SK-MEL-5 (cell line): ENCODE measurements at regions not wholly inside any gene's neighbourhood (a gene's known extent, or its start where the extent isn't known, plus 50 kb on each side); places are given as distances from the start of the nearest gene placed in this dataset.
"Not testable (repeated sequence)": the region's sequence is repeated elsewhere in the genome, so short reads cannot be mapped to it uniquely, and the experiment has no call there.

Experiments used
- DNase-seq: peaks from one replicate; pipeline ENCODE4 v3.0.0-alpha.2; 2016; ENCODE audit warnings: low read depth, low spot score
- in situ Hi-C: cut with HindIII; loops from 2 replicates; pipeline ENCODE4 v1.10.0; 2016; ENCODE audit warnings: low sequenced_read_pairs, high pct_unique_total_duplicates, low pct_unique_long_range_greater_than_20kb

- in situ Hi-C loops, result no loop called here
- DNase-seq, result no peak
Observed at GRCh38 chr6:168255283-168255881, 64.2 kb downstream of the DACT2 start.

DNA sequence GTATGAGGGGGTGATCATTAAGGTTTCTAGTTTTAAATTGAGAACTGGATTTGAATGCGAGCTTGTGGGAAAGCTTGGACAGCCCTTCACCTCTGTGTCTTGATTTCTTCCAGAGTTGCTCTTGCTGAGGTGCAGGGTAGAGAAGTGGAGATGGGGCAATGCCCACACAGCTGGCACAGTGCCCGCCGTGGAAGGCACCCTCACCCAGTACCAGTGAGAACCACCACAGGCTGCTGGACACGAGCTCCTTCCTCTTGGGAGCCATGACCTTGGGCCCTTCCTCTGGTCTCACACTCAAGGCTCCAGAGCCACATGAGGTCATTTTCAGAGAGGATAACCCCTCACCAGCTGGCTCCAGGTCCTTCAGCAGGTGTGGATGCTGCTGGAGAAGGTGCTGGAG, 67.3 kb downstream of the DACT2 start:
- in situ Hi-C loops, result no loop called here
- no peak for DNase-seq

GRCh38 chr6:168250250-168250649, 69.3 kb downstream of the DACT2 start:
- DNase-seq, result no peak
- in situ Hi-C loops, result no loop called here

- DNase-seq, result no peak
- in situ Hi-C loops, result no loop called here
Observed at GRCh38 chr6:168249746-168250145, 69.8 kb downstream of the DACT2 start.

DNA sequence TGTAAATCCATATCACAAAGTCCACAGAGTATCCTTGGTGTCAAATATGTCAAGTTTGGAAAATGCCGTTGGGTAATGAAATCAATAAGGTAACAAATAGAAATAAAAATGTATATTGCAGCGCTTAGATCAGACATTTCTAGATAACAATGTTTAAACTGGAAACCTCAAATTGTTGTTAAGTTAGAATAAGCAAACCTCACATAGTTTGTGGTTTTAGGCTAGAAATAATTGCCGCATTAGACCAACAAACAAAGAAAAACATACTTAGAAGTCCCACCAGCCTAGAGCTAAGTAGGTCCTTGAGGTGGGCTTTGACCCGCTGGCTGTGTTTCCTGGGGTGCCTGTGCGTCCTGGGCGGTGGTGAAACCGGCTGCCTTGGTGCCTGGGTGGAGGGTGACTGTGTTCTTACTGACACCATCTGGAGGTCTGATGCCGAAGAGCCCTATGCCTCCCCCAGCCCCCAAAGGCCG, 71.4 kb downstream of the DACT2 start:
- in situ Hi-C loops, result no loop called here
- DNase-seq, result no peak

DNA sequence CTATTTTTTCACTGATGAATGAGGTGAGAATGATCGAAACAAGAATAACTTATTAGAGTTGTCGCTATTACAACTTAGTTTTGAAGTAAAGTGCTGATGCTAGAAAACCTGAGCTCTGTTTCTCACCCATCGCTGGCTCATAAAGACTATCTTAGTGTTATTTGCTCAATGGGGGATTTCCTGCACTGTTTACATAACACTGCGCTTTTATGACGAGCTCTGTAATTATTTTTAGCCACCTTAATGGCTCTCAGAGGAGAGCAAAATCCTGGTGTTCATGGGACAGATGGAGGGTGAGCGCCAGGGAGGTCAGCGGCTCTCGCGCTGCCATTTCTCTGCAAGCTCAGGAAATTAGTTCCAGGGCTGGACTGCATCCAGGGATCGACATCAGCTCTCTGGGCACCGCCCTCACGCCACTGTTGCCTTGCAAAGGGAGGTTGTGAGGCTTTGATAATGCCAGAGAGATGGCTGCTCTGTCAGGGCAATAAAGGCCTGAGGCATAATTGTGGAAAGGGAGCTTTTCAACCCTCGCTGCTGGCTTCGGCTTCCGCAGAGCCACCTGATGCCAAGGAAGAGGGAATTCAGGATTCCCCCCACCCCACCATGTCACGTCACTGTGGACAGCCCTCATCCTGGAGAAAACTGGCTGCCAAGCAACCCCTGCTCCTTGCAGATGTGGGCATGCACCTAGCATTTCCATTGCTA, 72.0 kb downstream of the DACT2 start:
- DNase-seq, result no peak
- in situ Hi-C loops, result no loop called here

GRCh38 chr6:168244961-168245551, 74.5 kb downstream of the DACT2 start:
- in situ Hi-C loops, result no loop called here

DNA sequence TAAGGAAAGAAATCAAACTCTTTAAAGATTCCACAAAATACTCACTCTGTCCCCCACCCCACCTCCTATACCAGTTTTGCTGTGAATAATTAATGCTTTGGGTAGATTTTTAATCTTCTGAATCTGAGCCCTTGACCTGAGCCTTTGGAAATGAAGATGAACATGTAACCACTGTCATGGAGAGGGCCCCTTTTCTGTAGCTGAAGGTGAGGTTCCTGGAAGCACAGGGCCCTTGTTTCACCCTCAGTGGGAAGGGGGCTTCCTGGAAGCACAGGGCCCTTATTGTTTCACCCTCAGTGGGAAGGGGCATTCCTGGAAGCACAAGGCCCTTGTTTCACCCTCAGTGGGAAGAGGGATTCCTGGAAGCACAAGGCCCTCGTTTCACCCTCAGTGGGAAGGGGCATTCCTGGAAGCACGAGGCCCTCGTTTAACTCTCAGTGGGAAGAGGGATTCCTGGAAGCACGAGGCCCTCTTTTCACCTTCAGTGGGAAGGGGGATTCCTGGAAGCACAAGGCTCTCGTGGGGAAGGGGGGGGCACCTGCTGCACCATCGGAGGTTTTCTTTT, 75.7 kb downstream of the DACT2 start:
- no peak for DNase-seq
- in situ Hi-C loops, result no loop called here

More at GRCh38 chr6:168244961-168245551, 74.5 kb downstream of the DACT2 start:
- no peak for DNase-seq

GRCh38 chr6:168242940-168243225, 76.7 kb downstream of the DACT2 start:
- no peak for DNase-seq
- in situ Hi-C loops, result no loop called here

DNA sequence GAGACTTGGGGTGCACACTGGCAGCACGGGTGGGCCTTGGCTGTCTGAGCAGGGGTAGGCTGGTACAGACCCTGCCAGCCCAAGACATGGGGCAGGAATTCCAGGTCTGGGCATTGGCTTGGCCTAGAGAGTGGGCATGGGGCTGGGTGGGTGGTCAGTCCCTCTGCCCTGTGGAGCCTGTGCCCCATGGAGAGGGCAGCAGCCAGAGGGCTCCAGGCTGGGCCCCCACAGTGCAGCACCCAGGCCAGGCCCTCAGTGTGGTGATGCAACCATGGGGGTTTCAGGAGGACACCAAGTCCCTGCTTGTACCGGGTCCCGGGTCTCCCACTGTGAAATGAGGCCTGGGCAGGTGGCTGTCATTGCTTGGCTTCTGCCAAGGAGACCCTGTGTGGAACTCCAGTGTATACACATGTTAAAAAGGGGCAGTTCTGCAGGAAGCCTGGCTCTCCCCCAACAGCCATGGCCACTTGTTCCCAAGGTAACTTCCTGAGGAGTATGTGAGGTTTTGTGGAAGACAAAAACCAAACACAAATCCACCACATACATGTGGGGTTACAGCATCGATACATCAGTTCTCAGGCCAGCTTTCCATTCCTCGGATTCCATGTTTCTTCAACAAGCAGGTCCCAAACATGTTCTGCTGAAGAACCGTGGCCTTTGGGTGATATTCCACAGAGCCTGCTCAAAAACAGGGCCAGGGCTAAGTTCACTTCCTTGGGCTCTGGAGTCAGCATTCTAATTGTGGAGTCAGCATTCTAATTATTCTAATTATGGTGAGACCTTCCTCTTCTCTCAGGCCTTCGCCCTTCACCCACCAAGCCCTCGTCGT, 77.3 kb downstream of the DACT2 start:
- in situ Hi-C loops, result no loop called here
- DNase-seq, result no peak

GRCh38 chr6:168240160-168240559, 79.4 kb downstream of the DACT2 start:
- no peak for DNase-seq
- in situ Hi-C loops, result no loop called here

DNA sequence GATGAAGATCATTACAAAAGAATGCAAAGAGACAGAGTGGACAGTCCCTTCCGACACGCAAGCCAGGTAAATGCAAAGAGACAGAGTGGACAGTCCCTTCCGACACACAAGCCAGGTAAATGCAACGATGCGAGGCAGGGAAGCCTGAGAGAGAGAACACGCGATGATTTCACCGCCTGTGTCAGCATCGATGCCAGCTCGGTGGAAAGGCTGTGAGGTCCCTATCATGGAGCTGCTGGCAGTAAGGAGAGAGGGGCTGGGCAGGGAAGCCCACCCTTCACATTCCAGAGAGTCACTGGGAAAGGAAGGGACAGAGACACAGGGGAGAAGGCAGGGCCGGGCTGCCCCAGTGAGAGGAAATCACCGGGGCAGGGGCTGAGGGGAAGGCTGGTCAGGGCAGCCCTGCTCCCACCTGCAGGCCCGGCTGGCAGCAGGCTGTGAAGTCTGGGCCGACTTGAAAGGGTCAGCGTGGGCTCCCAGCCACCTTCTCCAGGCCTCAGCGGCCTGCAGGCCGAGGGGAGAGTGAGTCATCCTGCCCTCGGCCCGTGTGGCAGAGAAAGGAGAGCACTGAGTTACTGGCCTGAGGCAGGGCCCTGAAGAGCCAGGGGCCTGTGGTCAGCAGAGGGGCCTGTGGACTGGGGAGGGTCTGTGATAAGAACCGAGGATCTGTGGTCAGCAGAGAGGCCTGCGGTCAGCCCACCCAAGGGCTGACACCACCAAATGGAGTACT, 80.4 kb downstream of the DACT2 start:
- DNase-seq, result no peak
- in situ Hi-C loops, result no loop called here

DNA sequence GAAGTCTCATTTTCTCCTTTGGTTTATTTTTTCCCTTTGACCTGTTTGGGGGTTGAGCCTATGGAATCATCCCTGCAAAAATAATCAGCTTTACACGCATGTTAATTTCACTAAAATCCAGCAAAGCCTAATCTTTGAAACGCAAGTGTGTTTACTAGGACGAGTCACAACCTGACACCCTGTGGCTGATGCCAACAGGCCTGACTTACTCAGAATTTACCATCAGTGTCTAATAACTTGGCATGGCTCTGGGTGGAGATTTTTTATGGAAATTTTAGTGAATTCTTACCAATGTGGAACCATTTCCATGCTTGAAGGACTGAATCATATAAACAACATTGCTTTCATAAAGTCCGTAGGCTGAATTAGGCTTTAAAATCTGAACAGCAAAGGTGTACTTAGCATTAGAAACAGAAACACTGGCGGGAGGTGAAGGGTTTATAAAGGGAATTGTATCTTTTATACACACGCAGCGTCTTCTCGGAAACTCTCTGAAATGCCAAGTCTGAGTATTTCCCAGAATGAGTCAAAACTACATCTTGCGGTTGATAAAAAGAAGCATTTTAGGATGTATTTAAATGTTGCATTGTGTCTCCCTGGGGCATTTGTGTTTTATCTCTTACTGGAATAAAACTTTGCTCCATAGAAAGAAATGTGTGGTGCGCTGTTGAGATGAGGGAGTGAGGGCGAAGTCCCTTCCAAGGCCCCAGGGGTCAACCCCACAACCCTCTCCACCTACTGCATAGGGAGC, 81.2 kb downstream of the DACT2 start:
- DNase-seq, result no peak
- in situ Hi-C loops, result no loop called here

GRCh38 chr6:168233875-168234213, 85.7 kb downstream of the DACT2 start:
- in situ Hi-C loops, result not testable (repeated sequence)

GRCh38 chr6:168232989-168233874, 86.3 kb downstream of the DACT2 start:
- peak; percentile 24 for DNase-seq

More at GRCh38 chr6:168233875-168234213, 85.7 kb downstream of the DACT2 start:
- not testable (repeated sequence) for DNase-seq

DNA sequence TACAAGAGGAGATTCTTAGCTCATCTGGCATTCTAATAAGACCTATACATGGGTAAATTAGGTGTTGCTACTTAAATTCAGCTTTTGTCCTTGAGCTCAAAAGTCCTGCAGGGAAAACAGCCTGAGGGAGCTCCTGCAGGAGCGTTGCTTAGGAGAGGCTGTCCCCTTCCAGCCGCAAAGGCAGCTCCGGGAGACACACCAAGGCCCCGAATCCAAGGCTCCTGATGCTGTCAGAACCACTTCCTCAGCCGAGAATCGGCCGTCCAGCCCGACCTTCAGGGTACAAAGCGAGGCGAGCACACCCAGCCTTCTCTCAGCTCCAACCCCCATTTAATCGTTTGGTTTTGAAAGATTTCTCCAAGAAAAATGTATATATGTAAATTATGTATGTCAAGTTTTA, 87.0 kb downstream of the DACT2 start:
- in situ Hi-C loops, result no loop called here
- DNase-seq, result no peak

More at GRCh38 chr6:168232989-168233874, 86.3 kb downstream of the DACT2 start:
- in situ Hi-C loops, result no loop called here
